Activated CD8-positive, alpha-beta memory T cell treated with anti-CD3 and anti-CD28 coated beads for 24 hours (primary cell): ENCODE measurements at regions not wholly inside any gene's neighbourhood (a gene's known extent, or its start where the extent isn't known, plus 50 kb on each side); places are given as distances from the start of the nearest gene placed in this dataset.

Source experiments
- DNase-seq: peaks from one replicate; pipeline ENCODE4 v3.0.0-alpha.2; 2020

- DNase-seq, result no peak
These were observed 332.9 kb upstream of the PRDM1 start for GRCh38 chr6:105753207-105753606.

- DNase-seq, result no peak
These were observed 336.0 kb upstream of the PRDM1 start for GRCh38 chr6:105750089-105750488.

- DNase-seq, result no peak
These were observed 337.4 kb upstream of the PRDM1 start for GRCh38 chr6:105748737-105749161.

GRCh38 chr6:105747823-105748405 is 338.2 kb upstream of the PRDM1 start:
- DNase-seq, result no peak

GRCh38 chr6:105746509-105746908 is 339.6 kb upstream of the PRDM1 start:
- no peak for DNase-seq

GRCh38 chr6:105746130-105746505 is 340.0 kb upstream of the PRDM1 start:
- DNase-seq, result no peak

- no peak for DNase-seq
These were observed 340.5 kb upstream of the PRDM1 start for GRCh38 chr6:105745464-105746129.

- DNase-seq, result no peak
These were observed 341.3 kb upstream of the PRDM1 start for GRCh38 chr6:105744815-105745214.

GRCh38 chr6:105740946-105741645 is 338.2 kb upstream of the PREP start:
- no peak for DNase-seq

- DNase-seq, result no peak
These were observed 336.9 kb upstream of the PREP start for GRCh38 chr6:105739764-105740163.

GRCh38 chr6:105733556-105734162 is 330.8 kb upstream of the PREP start:
- DNase-seq, result no peak

GRCh38 chr6:105728995-105729394 is 326.1 kb upstream of the PREP start:
- DNase-seq, result no peak

- no peak for DNase-seq
These were observed 324.2 kb upstream of the PREP start for GRCh38 chr6:105726902-105727655.

- DNase-seq, result no peak
These were observed 312.0 kb upstream of the PREP start for GRCh38 chr6:105714846-105715245.

GRCh38 chr6:105713474-105714118 is 310.7 kb upstream of the PREP start:
- DNase-seq, result no peak

GRCh38 chr6:105711216-105711615 is 308.3 kb upstream of the PREP start:
- no peak for DNase-seq

GRCh38 chr6:105705608-105706007 is 302.7 kb upstream of the PREP start:
- DNase-seq, result no peak

GRCh38 chr6:105695461-105695860 is 292.6 kb upstream of the PREP start:
- no peak for DNase-seq

GRCh38 chr6:105692613-105693215 is 289.8 kb upstream of the PREP start:
- no peak for DNase-seq

GRCh38 chr6:105691971-105692370 is 289.1 kb upstream of the PREP start:
- no peak for DNase-seq

GRCh38 chr6:105691081-105691480 is 288.2 kb upstream of the PREP start:
- no peak for DNase-seq

- DNase-seq, result no peak
These were observed 285.7 kb upstream of the PREP start for GRCh38 chr6:105688573-105688972.
